ENCODE measurements at regions not wholly inside any gene's neighbourhood (a gene's known extent, or its start where the extent isn't known, plus 50 kb on each side); places are given as distances from the start of the nearest gene placed in this dataset.

- H3K27ac ChIP-seq (ENCODE audit: low read depth, low read length) = no peak overlapping the region
- DNase-seq (ENCODE audit: insufficient read length, low spot score, missing footprints) = no peak
- H3K79me2 ChIP-seq (ENCODE audit: insufficient read depth, low read length) = no peaks in the 10 kb centered on the region
- no peak overlapping the region for H3K4me3 ChIP-seq (ENCODE audit: insufficient read depth, low read length)
- H3K4me1 ChIP-seq (ENCODE audit: insufficient read depth, low read length) = no peaks in the 10 kb centered on the region
- no peak overlapping the region for H3K4me2 ChIP-seq (ENCODE audit: insufficient read depth, low read length)
- no peaks in the 10 kb centered on the region for H3K36me3 ChIP-seq (ENCODE audit: insufficient read depth, low read length)
- H3K27me3 ChIP-seq (ENCODE audit: insufficient read depth, low read length) = no peaks in the 10 kb centered on the region
- TF ChIP-seq CTCF (IDR thresholded peaks at IDR 0.05; ENCODE audit: extremely low read depth, low read depth, low read length) = no peak
- H4K20me1 ChIP-seq (ENCODE audit: insufficient read depth, low read length) = no peaks in the 10 kb centered on the region
- no peaks in the 10 kb centered on the region for H3K9me3 ChIP-seq (ENCODE audit: low read depth, low read length)
- H2AFZ ChIP-seq (ENCODE audit: low read length) = no peak overlapping the region
Observed at GRCh38 chr2:19600982-19601381, 242.6 kb upstream of the OSR1 start.

GRCh38 chr2:19600506-19600905 lies 242.1 kb upstream of the OSR1 start:
- H3K9me3 ChIP-seq (ENCODE audit: low read depth, low read length) = no peaks in the 10 kb centered on the region
- H2AFZ ChIP-seq (ENCODE audit: low read length) = no peak overlapping the region
- H3K79me2 ChIP-seq (ENCODE audit: insufficient read depth, low read length) = no peaks in the 10 kb centered on the region
- no peak overlapping the region for H3K4me2 ChIP-seq (ENCODE audit: insufficient read depth, low read length)
- H4K20me1 ChIP-seq (ENCODE audit: insufficient read depth, low read length) = no peaks in the 10 kb centered on the region
- no peak for DNase-seq (ENCODE audit: insufficient read length, low spot score, missing footprints)
- H3K36me3 ChIP-seq (ENCODE audit: insufficient read depth, low read length) = no peaks in the 10 kb centered on the region
- no peaks in the 10 kb centered on the region for H3K4me1 ChIP-seq (ENCODE audit: insufficient read depth, low read length)
- no peak overlapping the region for H3K4me3 ChIP-seq (ENCODE audit: insufficient read depth, low read length)
- TF ChIP-seq CTCF (IDR thresholded peaks at IDR 0.05; ENCODE audit: extremely low read depth, low read depth, low read length) = peak; percentile 10
- no peaks in the 10 kb centered on the region for H3K27me3 ChIP-seq (ENCODE audit: insufficient read depth, low read length)
- H3K27ac ChIP-seq (ENCODE audit: low read depth, low read length) = no peak overlapping the region

DNA sequence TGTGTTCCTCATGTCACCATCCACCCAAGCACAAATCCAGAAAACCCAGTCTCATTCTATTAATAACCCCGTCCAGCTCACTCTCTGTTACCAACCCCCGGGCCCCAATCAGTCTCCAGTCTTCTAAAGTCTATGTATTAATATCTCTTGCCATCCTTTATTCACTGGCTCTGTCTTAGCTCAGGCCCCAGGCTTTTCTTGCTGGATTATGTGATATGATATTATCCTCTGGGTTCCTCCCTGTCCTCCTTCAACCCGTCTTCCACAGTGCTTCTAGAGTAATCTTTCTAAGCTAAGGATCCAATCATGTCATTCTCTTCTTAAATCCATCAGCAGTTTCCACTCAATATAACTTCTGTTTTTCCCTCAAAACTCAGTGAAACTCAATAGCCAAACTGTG lies 240.5 kb upstream of the OSR1 start:
- H3K4me3 ChIP-seq (ENCODE audit: insufficient read depth, low read length) = no peak overlapping the region
- no peaks in the 10 kb centered on the region for H3K79me2 ChIP-seq (ENCODE audit: insufficient read depth, low read length)
- H3K9me3 ChIP-seq (ENCODE audit: low read depth, low read length) = no peaks in the 10 kb centered on the region
- H3K27ac ChIP-seq (ENCODE audit: low read depth, low read length) = no peak overlapping the region
- TF ChIP-seq CTCF (IDR thresholded peaks at IDR 0.05; ENCODE audit: extremely low read depth, low read depth, low read length) = no peak
- no peak for DNase-seq (ENCODE audit: insufficient read length, low spot score, missing footprints)
- H3K27me3 ChIP-seq (ENCODE audit: insufficient read depth, low read length) = no peaks in the 10 kb centered on the region
- H3K4me2 ChIP-seq (ENCODE audit: insufficient read depth, low read length) = no peak overlapping the region
- H3K36me3 ChIP-seq (ENCODE audit: insufficient read depth, low read length) = no peaks in the 10 kb centered on the region
- no peaks in the 10 kb centered on the region for H3K4me1 ChIP-seq (ENCODE audit: insufficient read depth, low read length)
- no peaks in the 10 kb centered on the region for H4K20me1 ChIP-seq (ENCODE audit: insufficient read depth, low read length)
- no peak overlapping the region for H2AFZ ChIP-seq (ENCODE audit: low read length)

DNA sequence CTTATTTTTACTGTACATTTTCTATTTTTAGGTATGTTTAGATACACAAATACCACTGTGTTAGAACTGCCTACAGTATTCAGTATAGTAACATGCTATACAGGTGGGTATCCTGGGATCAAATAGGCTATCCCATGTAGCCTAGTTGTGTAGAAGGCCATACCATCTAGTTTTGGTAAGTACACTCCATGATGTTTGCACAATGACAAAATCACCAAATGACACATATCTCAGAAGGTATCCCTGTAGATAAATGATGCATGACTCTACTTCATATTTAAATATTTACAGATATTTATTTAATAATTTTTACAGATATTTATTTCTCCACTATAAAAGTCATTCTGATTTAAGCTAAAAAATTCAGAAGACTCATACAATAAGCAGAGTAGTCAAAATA lies 233.8 kb upstream of the OSR1 start:
- Histone ChIP-seq H3K4me2 (ENCODE audit: insufficient read depth, low read length) (no peak overlapping the region), H2AFZ (ENCODE audit: low read length) (no peak overlapping the region), H3K27ac (ENCODE audit: low read depth, low read length) (no peak overlapping the region), H4K20me1 (ENCODE audit: insufficient read depth, low read length) (no peaks in the 10 kb centered on the region), H3K9me3 (ENCODE audit: low read depth, low read length) (no peaks in the 10 kb centered on the region), H3K4me1 (ENCODE audit: insufficient read depth, low read length) (no peaks in the 10 kb centered on the region), H3K36me3 (ENCODE audit: insufficient read depth, low read length) (no peaks in the 10 kb centered on the region), H3K27me3 (ENCODE audit: insufficient read depth, low read length) (no peaks in the 10 kb centered on the region), H3K79me2 (ENCODE audit: insufficient read depth, low read length) (no peaks in the 10 kb centered on the region), H3K4me3 (ENCODE audit: insufficient read depth, low read length) (no peak overlapping the region)
- DNase-seq (ENCODE audit: insufficient read length, low spot score, missing footprints) = no peak
- no peak for TF ChIP-seq CTCF (IDR thresholded peaks at IDR 0.05; ENCODE audit: extremely low read depth, low read depth, low read length)
